ENCODE measurements at regions not wholly inside any gene's neighbourhood (a gene's known extent, or its start where the extent isn't known, plus 50 kb on each side); places are given as distances from the start of the nearest gene placed in this dataset.

DNA sequence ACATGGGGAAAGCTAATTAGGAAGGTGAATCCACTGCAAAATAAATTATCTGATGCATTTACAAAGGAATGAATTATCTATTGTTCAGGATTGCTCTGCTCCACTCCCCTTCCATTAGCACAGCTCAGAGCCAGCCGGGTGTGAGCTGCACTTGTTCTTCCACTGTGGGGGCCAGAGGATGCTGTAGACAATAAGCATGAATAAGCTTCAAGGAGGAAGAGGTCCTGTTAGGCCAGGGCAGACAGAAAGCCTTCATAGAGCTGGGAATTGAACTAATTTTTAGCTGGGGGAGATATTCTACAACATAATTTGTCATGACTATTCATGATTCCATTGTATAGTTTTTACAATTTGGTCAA, 137.6 kb upstream of the MAX start:
- TF ChIP-seq SIN3A (IDR thresholded peaks at IDR 0.05; ENCODE audit: borderline replicate concordance, insufficient read depth, low read length) (no peak), POLR2AphosphoS5 (IDR thresholded peaks at IDR 0.05; ENCODE audit: low read depth, low read length) (no peak), TAF1 (IDR thresholded peaks at IDR 0.05; ENCODE audit: borderline replicate concordance, insufficient read depth, low read length) (no peak), FOXP2 (optimal IDR thresholded peaks at IDR 0.05; ENCODE audit: borderline replicate concordance, extremely low read depth, extremely low read length, insufficient read depth) (no peak)
- TF ChIP-seq, protein P1, sequence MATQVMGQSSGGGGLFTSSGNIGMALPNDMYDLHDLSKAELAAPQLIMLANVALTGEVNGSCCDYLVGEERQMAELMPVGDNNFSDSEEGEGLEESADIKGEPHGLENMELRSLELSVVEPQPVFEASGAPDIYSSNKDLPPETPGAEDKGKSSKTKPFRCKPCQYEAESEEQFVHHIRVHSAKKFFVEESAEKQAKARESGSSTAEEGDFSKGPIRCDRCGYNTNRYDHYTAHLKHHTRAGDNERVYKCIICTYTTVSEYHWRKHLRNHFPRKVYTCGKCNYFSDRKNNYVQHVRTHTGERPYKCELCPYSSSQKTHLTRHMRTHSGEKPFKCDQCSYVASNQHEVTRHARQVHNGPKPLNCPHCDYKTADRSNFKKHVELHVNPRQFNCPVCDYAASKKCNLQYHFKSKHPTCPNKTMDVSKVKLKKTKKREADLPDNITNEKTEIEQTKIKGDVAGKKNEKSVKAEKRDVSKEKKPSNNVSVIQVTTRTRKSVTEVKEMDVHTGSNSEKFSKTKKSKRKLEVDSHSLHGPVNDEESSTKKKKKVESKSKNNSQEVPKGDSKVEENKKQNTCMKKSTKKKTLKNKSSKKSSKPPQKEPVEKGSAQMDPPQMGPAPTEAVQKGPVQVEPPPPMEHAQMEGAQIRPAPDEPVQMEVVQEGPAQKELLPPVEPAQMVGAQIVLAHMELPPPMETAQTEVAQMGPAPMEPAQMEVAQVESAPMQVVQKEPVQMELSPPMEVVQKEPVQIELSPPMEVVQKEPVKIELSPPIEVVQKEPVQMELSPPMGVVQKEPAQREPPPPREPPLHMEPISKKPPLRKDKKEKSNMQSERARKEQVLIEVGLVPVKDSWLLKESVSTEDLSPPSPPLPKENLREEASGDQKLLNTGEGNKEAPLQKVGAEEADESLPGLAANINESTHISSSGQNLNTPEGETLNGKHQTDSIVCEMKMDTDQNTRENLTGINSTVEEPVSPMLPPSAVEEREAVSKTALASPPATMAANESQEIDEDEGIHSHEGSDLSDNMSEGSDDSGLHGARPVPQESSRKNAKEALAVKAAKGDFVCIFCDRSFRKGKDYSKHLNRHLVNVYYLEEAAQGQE (IDR thresholded peaks at IDR 0.05; ENCODE audit: insufficient read depth in 1 of 2, low read depth in 2 of 2, low read length in 2 of 2): no peak
